HepG2 (cell line): ENCODE measurements at regions not wholly inside any gene's neighbourhood (a gene's known extent, or its start where the extent isn't known, plus 50 kb on each side); places are given as distances from the start of the nearest gene placed in this dataset.
A peak's percentile ranks its signal among the peaks of the same experiment; 100 is the strongest.

Experiments used
- BRD4 ChIP-seq: sonication (generic); formaldehyde crosslinking; IDR thresholded peaks from 2 replicates; pipeline ENCODE4 v1.4.0; 2020; ENCODE audit warnings: missing genetic modification reagents
- MAF1 ChIP-seq: sonication (generic); formaldehyde crosslinking; IDR thresholded peaks from 2 replicates; pipeline ENCODE4 v1.5.0; 2020; ENCODE audit warnings: missing genetic modification reagents, borderline replicate concordance
- MEF2D ChIP-seq: sonication (generic); formaldehyde crosslinking; IDR thresholded peaks from 2 replicates; pipeline ENCODE4 v1.5.1; 2020; ENCODE audit warnings: mild to moderate bottlenecking, missing genetic modification reagents
- ONECUT2 ChIP-seq: sonication (generic); formaldehyde crosslinking; IDR thresholded peaks from 2 replicates; pipeline ENCODE4 v1.4.0; 2020; ENCODE audit warnings: missing genetic modification reagents
- PAF1 ChIP-seq: IDR thresholded peaks from 2 replicates; pipeline ENCODE4 v1.6.1; 2016; ENCODE audit warnings: missing genetic modification reagents, missing compliant biosample characterization
- PCBP1 ChIP-seq: fragments of 200-400 bp; formaldehyde crosslinking; IDR thresholded peaks from 2 replicates; pipeline ENCODE4 v1.6.1; 2017; ENCODE audit warnings: mild to moderate bottlenecking, low read depth, low read length, borderline replicate concordance
- RFX5 ChIP-seq: IDR thresholded peaks from 2 replicates; pipeline ENCODE4 v1.6.1; 2011; ENCODE audit warnings: low read depth, low read length, improper control_type of control experiment
- ZBTB20 ChIP-seq: sonication (generic); formaldehyde crosslinking; IDR thresholded peaks from 2 replicates; pipeline ENCODE4 v1.8.1; 2023; ENCODE audit warnings: missing genetic modification reagents, low read depth, mild to moderate bottlenecking, borderline replicate concordance
- ZBTB38 ChIP-seq: sonication (generic); formaldehyde crosslinking; IDR thresholded peaks from 2 replicates; pipeline ENCODE4 v1.5.1; 2020; ENCODE audit warnings: mild to moderate bottlenecking, missing genetic modification reagents
- ZBTB7B ChIP-seq: sonication (generic); formaldehyde crosslinking; IDR thresholded peaks from 2 replicates; pipeline ENCODE4 v1.4.0; 2020; ENCODE audit warnings: missing genetic modification reagents
- ZNF207 ChIP-seq: fragments of 450-650 bp; IDR thresholded peaks from 2 replicates; pipeline ENCODE4 v1.6.1; 2016; ENCODE audit warnings: antibody characterized with exemption, borderline replicate concordance
- ZNF317 ChIP-seq: sonication (generic); formaldehyde crosslinking; IDR thresholded peaks from 2 replicates; pipeline ENCODE4 v1.5.0; 2020; ENCODE audit warnings: mild to moderate bottlenecking, missing genetic modification reagents
- ZNF430 ChIP-seq: sonication (generic); formaldehyde crosslinking; IDR thresholded peaks from 2 replicates; pipeline ENCODE4 v1.9.0; 2021; ENCODE audit warnings: mild to moderate bottlenecking, missing genetic modification reagents
- ZNF432 ChIP-seq: sonication (generic); formaldehyde crosslinking; IDR thresholded peaks from 2 replicates; pipeline ENCODE4 v1.5.0; 2020; ENCODE audit warnings: missing genetic modification reagents, mild to moderate bottlenecking, borderline replicate concordance
- ZNF720 ChIP-seq: sonication (generic); formaldehyde crosslinking; IDR thresholded peaks from 2 replicates; pipeline ENCODE4 v1.4.0; 2020; ENCODE audit warnings: missing genetic modification reagents
- TF ChIP-seq, protein P1 (sequence below): sonication (generic); formaldehyde crosslinking; IDR thresholded peaks from 2 replicates; pipeline ENCODE4 v1.4.0; 2020; ENCODE audit warnings: mild to moderate bottlenecking, missing genetic modification reagents
- TF ChIP-seq, protein P2 (sequence below): sonication (generic); formaldehyde crosslinking; IDR thresholded peaks from 2 replicates; pipeline ENCODE4 v1.4.0; 2020; ENCODE audit warnings: missing genetic modification reagents
- TF ChIP-seq, protein P3 (sequence below): sonication (generic); formaldehyde crosslinking; IDR thresholded peaks from 2 replicates; pipeline ENCODE4 v1.5.1; 2020; ENCODE audit warnings: missing genetic modification reagents, mild to moderate bottlenecking, borderline replicate concordance
- TF ChIP-seq, protein P4 (sequence below): sonication (generic); formaldehyde crosslinking; IDR thresholded peaks from 2 replicates; pipeline ENCODE4 v1.9.0; 2021; ENCODE audit warnings: missing genetic modification reagents, mild to moderate bottlenecking, borderline replicate concordance
- TF ChIP-seq, protein P5 (sequence below): sonication (generic); formaldehyde crosslinking; IDR thresholded peaks from 2 replicates; pipeline ENCODE4 v1.4.0; 2020; ENCODE audit warnings: missing genetic modification reagents

DNA sequence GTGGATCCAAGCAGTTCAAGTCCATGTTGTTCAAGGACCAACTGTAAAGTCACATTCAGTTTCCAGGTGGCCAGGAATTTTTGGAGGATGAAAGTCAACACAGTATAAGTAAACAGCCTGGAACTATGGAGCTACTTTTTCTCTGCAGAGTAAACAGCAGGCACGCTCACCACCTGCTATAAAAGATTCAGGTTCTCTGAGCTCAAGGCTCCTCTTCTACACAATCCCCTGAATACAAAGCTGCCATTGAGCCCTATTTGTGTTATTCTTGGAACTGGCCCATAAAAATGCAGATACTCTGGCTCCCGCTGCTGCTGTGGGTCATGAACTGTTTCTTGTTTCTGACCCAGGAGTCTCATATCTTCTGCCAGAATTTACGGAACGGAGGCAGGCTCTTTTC, 56.9 kb upstream of the PRR5 start (continued):
- TF ChIP-seq ZNF430 (no peak), PCBP1 (no peak), ZBTB20 (no peak), ZNF207 (no peak), PAF1 (CRISPR knock-in tag) (no peak), ZBTB38 (CRISPR knock-in tag) (no peak), BRD4 (CRISPR knock-in tag) (no peak), MAF1 (CRISPR knock-in tag) (no peak), ZNF720 (CRISPR knock-in tag) (no peak), ZNF317 (CRISPR knock-in tag) (no peak), ZBTB7B (CRISPR knock-in tag) (no peak), MEF2D (CRISPR knock-in tag) (no peak), RFX5 (no peak), ONECUT2 (CRISPR knock-in tag) (no peak), ZNF432 (CRISPR knock-in tag) (no peak)
- TF ChIP-seq, protein P1, sequence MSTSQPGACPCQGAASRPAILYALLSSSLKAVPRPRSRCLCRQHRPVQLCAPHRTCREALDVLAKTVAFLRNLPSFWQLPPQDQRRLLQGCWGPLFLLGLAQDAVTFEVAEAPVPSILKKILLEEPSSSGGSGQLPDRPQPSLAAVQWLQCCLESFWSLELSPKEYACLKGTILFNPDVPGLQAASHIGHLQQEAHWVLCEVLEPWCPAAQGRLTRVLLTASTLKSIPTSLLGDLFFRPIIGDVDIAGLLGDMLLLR = no peak
- TF ChIP-seq, protein P2, sequence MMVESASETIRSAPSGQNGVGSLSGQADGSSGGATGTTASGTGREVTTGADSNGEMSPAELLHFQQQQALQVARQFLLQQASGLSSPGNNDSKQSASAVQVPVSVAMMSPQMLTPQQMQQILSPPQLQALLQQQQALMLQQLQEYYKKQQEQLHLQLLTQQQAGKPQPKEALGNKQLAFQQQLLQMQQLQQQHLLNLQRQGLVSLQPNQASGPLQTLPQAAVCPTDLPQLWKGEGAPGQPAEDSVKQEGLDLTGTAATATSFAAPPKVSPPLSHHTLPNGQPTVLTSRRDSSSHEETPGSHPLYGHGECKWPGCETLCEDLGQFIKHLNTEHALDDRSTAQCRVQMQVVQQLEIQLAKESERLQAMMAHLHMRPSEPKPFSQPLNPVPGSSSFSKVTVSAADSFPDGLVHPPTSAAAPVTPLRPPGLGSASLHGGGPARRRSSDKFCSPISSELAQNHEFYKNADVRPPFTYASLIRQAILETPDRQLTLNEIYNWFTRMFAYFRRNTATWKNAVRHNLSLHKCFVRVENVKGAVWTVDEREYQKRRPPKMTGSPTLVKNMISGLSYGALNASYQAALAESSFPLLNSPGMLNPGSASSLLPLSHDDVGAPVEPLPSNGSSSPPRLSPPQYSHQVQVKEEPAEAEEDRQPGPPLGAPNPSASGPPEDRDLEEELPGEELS = peak; percentile 82
- TF ChIP-seq, protein P3, sequence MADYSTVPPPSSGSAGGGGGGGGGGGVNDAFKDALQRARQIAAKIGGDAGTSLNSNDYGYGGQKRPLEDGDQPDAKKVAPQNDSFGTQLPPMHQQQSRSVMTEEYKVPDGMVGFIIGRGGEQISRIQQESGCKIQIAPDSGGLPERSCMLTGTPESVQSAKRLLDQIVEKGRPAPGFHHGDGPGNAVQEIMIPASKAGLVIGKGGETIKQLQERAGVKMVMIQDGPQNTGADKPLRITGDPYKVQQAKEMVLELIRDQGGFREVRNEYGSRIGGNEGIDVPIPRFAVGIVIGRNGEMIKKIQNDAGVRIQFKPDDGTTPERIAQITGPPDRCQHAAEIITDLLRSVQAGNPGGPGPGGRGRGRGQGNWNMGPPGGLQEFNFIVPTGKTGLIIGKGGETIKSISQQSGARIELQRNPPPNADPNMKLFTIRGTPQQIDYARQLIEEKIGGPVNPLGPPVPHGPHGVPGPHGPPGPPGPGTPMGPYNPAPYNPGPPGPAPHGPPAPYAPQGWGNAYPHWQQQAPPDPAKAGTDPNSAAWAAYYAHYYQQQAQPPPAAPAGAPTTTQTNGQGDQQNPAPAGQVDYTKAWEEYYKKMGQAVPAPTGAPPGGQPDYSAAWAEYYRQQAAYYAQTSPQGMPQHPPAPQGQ (CRISPR knock-in tag) = no peak
- TF ChIP-seq, protein P4, sequence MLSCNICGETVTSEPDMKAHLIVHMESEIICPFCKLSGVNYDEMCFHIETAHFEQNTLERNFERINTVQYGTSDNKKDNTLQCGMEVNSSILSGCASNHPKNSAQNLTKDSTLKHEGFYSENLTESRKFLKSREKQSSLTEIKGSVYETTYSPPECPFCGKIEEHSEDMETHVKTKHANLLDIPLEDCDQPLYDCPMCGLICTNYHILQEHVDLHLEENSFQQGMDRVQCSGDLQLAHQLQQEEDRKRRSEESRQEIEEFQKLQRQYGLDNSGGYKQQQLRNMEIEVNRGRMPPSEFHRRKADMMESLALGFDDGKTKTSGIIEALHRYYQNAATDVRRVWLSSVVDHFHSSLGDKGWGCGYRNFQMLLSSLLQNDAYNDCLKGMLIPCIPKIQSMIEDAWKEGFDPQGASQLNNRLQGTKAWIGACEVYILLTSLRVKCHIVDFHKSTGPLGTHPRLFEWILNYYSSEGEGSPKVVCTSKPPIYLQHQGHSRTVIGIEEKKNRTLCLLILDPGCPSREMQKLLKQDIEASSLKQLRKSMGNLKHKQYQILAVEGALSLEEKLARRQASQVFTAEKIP (CRISPR knock-in tag) = no peak
- TF ChIP-seq, protein P5, sequence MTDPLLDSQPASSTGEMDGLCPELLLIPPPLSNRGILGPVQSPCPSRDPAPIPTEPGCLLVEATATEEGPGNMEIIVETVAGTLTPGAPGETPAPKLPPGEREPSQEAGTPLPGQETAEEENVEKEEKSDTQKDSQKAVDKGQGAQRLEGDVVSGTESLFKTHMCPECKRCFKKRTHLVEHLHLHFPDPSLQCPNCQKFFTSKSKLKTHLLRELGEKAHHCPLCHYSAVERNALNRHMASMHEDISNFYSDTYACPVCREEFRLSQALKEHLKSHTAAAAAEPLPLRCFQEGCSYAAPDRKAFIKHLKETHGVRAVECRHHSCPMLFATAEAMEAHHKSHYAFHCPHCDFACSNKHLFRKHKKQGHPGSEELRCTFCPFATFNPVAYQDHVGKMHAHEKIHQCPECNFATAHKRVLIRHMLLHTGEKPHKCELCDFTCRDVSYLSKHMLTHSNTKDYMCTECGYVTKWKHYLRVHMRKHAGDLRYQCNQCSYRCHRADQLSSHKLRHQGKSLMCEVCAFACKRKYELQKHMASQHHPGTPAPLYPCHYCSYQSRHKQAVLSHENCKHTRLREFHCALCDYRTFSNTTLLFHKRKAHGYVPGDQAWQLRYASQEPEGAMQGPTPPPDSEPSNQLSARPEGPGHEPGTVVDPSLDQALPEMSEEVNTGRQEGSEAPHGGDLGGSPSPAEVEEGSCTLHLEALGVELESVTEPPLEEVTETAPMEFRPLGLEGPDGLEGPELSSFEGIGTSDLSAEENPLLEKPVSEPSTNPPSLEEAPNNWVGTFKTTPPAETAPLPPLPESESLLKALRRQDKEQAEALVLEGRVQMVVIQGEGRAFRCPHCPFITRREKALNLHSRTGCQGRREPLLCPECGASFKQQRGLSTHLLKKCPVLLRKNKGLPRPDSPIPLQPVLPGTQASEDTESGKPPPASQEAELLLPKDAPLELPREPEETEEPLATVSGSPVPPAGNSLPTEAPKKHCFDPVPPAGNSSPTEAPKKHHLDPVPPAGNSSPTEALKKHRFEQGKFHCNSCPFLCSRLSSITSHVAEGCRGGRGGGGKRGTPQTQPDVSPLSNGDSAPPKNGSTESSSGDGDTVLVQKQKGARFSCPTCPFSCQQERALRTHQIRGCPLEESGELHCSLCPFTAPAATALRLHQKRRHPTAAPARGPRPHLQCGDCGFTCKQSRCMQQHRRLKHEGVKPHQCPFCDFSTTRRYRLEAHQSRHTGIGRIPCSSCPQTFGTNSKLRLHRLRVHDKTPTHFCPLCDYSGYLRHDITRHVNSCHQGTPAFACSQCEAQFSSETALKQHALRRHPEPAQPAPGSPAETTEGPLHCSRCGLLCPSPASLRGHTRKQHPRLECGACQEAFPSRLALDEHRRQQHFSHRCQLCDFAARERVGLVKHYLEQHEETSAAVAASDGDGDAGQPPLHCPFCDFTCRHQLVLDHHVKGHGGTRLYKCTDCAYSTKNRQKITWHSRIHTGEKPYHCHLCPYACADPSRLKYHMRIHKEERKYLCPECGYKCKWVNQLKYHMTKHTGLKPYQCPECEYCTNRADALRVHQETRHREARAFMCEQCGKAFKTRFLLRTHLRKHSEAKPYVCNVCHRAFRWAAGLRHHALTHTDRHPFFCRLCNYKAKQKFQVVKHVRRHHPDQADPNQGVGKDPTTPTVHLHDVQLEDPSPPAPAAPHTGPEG = no peak
